SK-N-SH (cell line): ENCODE measurements at regions not wholly inside any gene's neighbourhood (a gene's known extent, or its start where the extent isn't known, plus 50 kb on each side); places are given as distances from the start of the nearest gene placed in this dataset.
A peak's percentile ranks its signal among the peaks of the same experiment; 100 is the strongest.

Experiments
- CTCF ChIA-PET: fragments of 300-600, 350-600 bp; formaldehyde crosslinking; extraction: SDS; loops from one replicate; lab custom pipeline; 2021; lab: Yijun Ruan, JAX
- POLR2A ChIA-PET: fragments of 350-600 bp; sonication (Branson Sonifier 250); formaldehyde crosslinking; extraction: SDS; loops from one replicate; lab custom pipeline; 2020; ENCODE audit warnings: antibody characterized with exemption, inconsistent platforms; lab: Yijun Ruan, JAX
- DNase-seq: peaks from one replicate; pipeline ENCODE4 v3.0.0; 2012
- H2AFZ ChIP-seq: fragments of 200-600 bp; sonication (generic); 2 replicates; pipeline ENCODE4 v1.8.1; 2016; ENCODE audit warnings: antibody characterized with exemption, mild to moderate bottlenecking, low read depth
- H3F3A ChIP-seq: fragments of 200-600 bp; sonication (generic); replicated peaks from 2 replicates; pipeline ENCODE3; 2016; ENCODE audit warnings: antibody characterized with exemption, mild to moderate bottlenecking; ENCODE audit not compliant: insufficient read depth
- H3K27ac ChIP-seq, 2 experiments: fragments of 200-500 bp in 1 of 2; fragments of 200-600 bp in 1 of 2; sonication (Bioruptor generic) in 1 of 2; sonication (generic), shearing (Covaris generic) in 1 of 2; 2 replicates each; pipeline versions ENCODE4 v1.5.1 to v1.6.1; 2014 to 2016; ENCODE audit warnings: low read depth in 2 of 2, inconsistent platforms in 1 of 2, low read length in 1 of 2, mild to moderate bottlenecking in 1 of 2, mixed read lengths in 1 of 2
- H3K27me3 ChIP-seq: fragments of 200-600 bp; sonication (generic), shearing (Covaris generic); 2 replicates; pipeline ENCODE4 v1.6.1; 2016; ENCODE audit warnings: mixed run types; ENCODE audit not compliant: insufficient read depth
- H3K36me3 ChIP-seq, 2 experiments: fragments of 200-500 bp in 1 of 2; fragments of 200-600 bp in 1 of 2; sonication (Bioruptor generic) in 1 of 2; sonication (generic) in 1 of 2; replicated peaks in 1 of 2; 2 replicates each; pipeline versions ENCODE3 to v1.5.1; 2014 to 2016; ENCODE audit warnings: low read length in 1 of 2, mild to moderate bottlenecking in 1 of 2; ENCODE audit not compliant: insufficient read depth in 2 of 2, control insufficient read depth in 1 of 2
- H3K4me1 ChIP-seq, 2 experiments: fragments of 200-500 bp in 1 of 2; fragments of 200-600 bp in 1 of 2; sonication (Bioruptor generic) in 1 of 2; sonication (generic), shearing (Covaris generic) in 1 of 2; 2 replicates each; pipeline versions ENCODE4 v1.5.1 to v1.6.1; 2014 to 2016; ENCODE audit warnings: low read depth in 1 of 2, low read length in 1 of 2, mixed run types in 1 of 2; ENCODE audit not compliant: insufficient read depth in 2 of 2, control insufficient read depth in 1 of 2
- H3K4me2 ChIP-seq: fragments of 200-600 bp; sonication (generic), shearing (Covaris generic); 2 replicates; pipeline ENCODE4 v1.6.1; 2017; ENCODE audit warnings: mixed run types
- H3K4me3 ChIP-seq, 2 experiments: fragments of 200-500 bp in 1 of 2; fragments of 200-600 bp in 1 of 2; sonication (Bioruptor generic) in 1 of 2; sonication (generic), shearing (Covaris generic) in 1 of 2; 2 replicates each; pipeline versions ENCODE4 v1.5.1 to v1.8.1; 2014 to 2016; ENCODE audit warnings: low read depth in 2 of 2, inconsistent platforms in 1 of 2, low read length in 1 of 2, mild to moderate bottlenecking in 1 of 2, mixed read lengths in 1 of 2, moderate library complexity in 1 of 2
- H3K79me2 ChIP-seq: fragments of 200-600 bp; sonication (generic); 2 replicates; pipeline ENCODE4 v1.8.1; 2017; ENCODE audit warnings: mild to moderate bottlenecking; ENCODE audit not compliant: insufficient read depth
- H3K9ac ChIP-seq: fragments of 200-600 bp; sonication (generic); 2 replicates; pipeline ENCODE4 v1.6.1; 2017; ENCODE audit warnings: mixed run types
- H3K9me2 ChIP-seq: fragments of 200-600 bp; sonication (generic); 2 replicates; pipeline ENCODE4 v1.6.1; 2017; ENCODE audit warnings: mixed run types
- H3K9me3 ChIP-seq: fragments of 200-600 bp; sonication (generic); 2 replicates; pipeline ENCODE4 v1.6.1; 2017; ENCODE audit warnings: mixed run types, mild to moderate bottlenecking, moderate library complexity
- H4K20me1 ChIP-seq: fragments of 200-600 bp; sonication (generic); 2 replicates; pipeline ENCODE4 v1.6.1; 2017; ENCODE audit warnings: mild to moderate bottlenecking, mixed run types; ENCODE audit not compliant: insufficient read depth
- CTCF ChIP-seq: fragments of 200-600 bp; sonication (generic); IDR thresholded peaks from 2 replicates; pipeline ENCODE4 v1.6.1; 2017; ENCODE audit warnings: antibody characterized with exemption, mild to moderate bottlenecking, moderate library complexity
- EZH2phosphoT487 ChIP-seq: fragments of 200-600 bp; sonication (generic); IDR thresholded peaks from 2 replicates; pipeline ENCODE4 v1.6.1; 2017; ENCODE audit warnings: low read depth, mixed run types, mild to moderate bottlenecking, antibody characterized with exemption, moderate library complexity, borderline replicate concordance
- FOXM1 ChIP-seq: IDR thresholded peaks from 2 replicates; pipeline ENCODE4 v1.4.0; 2012; ENCODE audit warnings: low read depth, mild to moderate bottlenecking
- IRF3 ChIP-seq: fragments of 150-350 bp; IDR thresholded peaks from 2 replicates; pipeline ENCODE4 v1.6.1; 2016; ENCODE audit warnings: mild to moderate bottlenecking, low read depth, low read length
- NFIC ChIP-seq: IDR thresholded peaks from 2 replicates; pipeline ENCODE4 v1.4.0; 2012; ENCODE audit warnings: borderline replicate concordance
- NRF1 ChIP-seq: IDR thresholded peaks from 2 replicates; pipeline ENCODE4 v1.6.1; 2012; ENCODE audit warnings: low read depth, mild to moderate bottlenecking, low read length
- RAD21 ChIP-seq: IDR thresholded peaks from 2 replicates; pipeline ENCODE4 v1.6.1; 2012; ENCODE audit warnings: mild to moderate bottlenecking, low read length
- REST ChIP-seq: IDR thresholded peaks from 2 replicates; pipeline ENCODE4 v1.6.1; 2012; ENCODE audit warnings: mild to moderate bottlenecking, low read depth, low read length, moderate library complexity
- SIN3A ChIP-seq: IDR thresholded peaks from 2 replicates; pipeline ENCODE4 v1.6.1; 2012; ENCODE audit warnings: low read depth, mild to moderate bottlenecking, low read length, moderate library complexity, borderline replicate concordance
- SMC3 ChIP-seq: IDR thresholded peaks from 2 replicates; pipeline ENCODE4 v1.6.1; 2012; ENCODE audit warnings: low read depth, low read length, improper control_type of control experiment
- YY1 ChIP-seq: IDR thresholded peaks from 2 replicates; pipeline ENCODE4 v1.4.0; 2012; ENCODE audit warnings: low read depth, mild to moderate bottlenecking
- WGBS: methylation state at CpG from one replicate; pipeline ENCODE4 v1.1.6; 2017; ENCODE audit warnings: low lambda C conversion rate; 5-methylcytosine and 5-hydroxymethylcytosine counted together
- TF ChIP-seq, protein P1 (sequence below): IDR thresholded peaks from 2 replicates; pipeline ENCODE4; 2012
- TF ChIP-seq, protein P2 (sequence below): fragments of 150-350 bp; IDR thresholded peaks from 2 replicates; pipeline ENCODE4 v1.6.1; 2017; ENCODE audit warnings: antibody characterized with exemption, low read length, low read depth, borderline replicate concordance

- DNase-seq = peak; percentile 4
Observed at GRCh38 chr4:24032371-24032989, 142.6 kb upstream of the PPARGC1A start.

More at GRCh38 chr4:24032371-24032989, 142.6 kb upstream of the PPARGC1A start:
- Histone ChIP-seq H3K9ac (no peak overlapping the region), H3K9me3 (no peaks in the 10 kb centered on the region), H3K4me1 (no peaks in the 10 kb centered on the region), H4K20me1 (no peaks in the 10 kb centered on the region), H3F3A (no peaks in the 10 kb centered on the region), H3K4me3 (no peak overlapping the region), H3K27me3 (no peaks in the 10 kb centered on the region), H2AFZ (no peak overlapping the region), H3K4me2 (no peak overlapping the region), H3K36me3 (no peaks in the 10 kb centered on the region), H3K27ac (no peak overlapping the region), H3K79me2 (no peaks in the 10 kb centered on the region), H3K9me2 (no peaks in the 10 kb centered on the region)
- TF ChIP-seq, protein P1, sequence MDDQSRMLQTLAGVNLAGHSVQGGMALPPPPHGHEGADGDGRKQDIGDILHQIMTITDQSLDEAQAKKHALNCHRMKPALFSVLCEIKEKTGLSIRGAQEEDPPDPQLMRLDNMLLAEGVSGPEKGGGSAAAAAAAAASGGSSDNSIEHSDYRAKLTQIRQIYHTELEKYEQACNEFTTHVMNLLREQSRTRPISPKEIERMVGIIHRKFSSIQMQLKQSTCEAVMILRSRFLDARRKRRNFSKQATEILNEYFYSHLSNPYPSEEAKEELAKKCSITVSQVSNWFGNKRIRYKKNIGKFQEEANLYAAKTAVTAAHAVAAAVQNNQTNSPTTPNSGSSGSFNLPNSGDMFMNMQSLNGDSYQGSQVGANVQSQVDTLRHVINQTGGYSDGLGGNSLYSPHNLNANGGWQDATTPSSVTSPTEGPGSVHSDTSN = no peak
- TF ChIP-seq FOXM1 (no peak), RAD21 (peak; percentile 43), CTCF (peak; percentile 27), NFIC (no peak), SMC3 (peak; percentile 26; the same call in 1 of the 2 replicates), EZH2phosphoT487 (no peak), SIN3A (no peak), YY1 (no peak), REST (no peak), IRF3 (no peak), NRF1 (no peak)
- TF ChIP-seq, protein P2, sequence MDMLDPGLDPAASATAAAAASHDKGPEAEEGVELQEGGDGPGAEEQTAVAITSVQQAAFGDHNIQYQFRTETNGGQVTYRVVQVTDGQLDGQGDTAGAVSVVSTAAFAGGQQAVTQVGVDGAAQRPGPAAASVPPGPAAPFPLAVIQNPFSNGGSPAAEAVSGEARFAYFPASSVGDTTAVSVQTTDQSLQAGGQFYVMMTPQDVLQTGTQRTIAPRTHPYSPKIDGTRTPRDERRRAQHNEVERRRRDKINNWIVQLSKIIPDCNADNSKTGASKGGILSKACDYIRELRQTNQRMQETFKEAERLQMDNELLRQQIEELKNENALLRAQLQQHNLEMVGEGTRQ = no peak
- POLR2A ChIA-PET = no interaction called here
- CTCF ChIA-PET = interaction anchor here (1.1 kb wide), 1 partner anchor 175 kb away, joined by 7 read pairs; no protein-coding TSS in a partner anchor
- 5% methylated on average over 2 of the region's 2 CpGs for WGBS
